ENCODE measurements at regions not wholly inside any gene's neighbourhood (a gene's known extent, or its start where the extent isn't known, plus 50 kb on each side); places are given as distances from the start of the nearest gene placed in this dataset.
"Not testable (repeated sequence)": the region's sequence is repeated elsewhere in the genome, so short reads cannot be mapped to it uniquely, and the experiment has no call there.

DNA sequence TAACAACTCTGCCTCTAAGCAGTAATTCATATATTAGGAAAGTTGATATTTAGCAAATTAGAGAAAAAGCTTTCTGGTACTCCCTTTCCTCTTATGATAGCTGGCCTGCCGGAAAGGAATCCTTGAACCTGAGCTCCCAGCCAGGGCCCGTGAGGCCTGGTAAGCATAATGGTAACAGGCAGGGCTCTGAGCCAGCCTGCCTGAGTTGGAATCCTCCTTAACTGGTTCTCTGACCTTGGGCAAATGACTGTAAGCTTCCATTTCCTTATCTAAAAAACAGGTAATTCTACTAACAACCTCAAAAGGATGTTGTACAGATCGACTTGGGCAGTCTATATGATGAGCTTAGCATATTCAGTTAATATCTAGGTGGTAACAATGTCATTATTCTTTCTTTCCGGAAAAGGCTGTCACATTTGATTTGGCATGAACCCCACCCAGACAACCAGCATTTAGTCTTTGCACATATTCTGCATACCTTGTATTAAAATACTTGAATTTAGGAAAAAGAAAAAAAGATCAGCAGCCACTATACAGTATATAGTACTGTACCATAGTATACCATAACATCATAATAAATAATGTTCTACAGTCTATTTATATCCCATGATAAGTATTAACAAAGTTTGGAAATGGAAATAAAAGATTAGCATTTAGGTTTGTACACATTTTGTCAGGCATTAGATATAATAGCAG, 55.7 kb upstream of the MAP3K1 start:
- H3K9me3 ChIP-seq, result no peaks in the 10 kb centered on the region
- FAIRE-seq, result no peak
- WGBS, 2 donors, result 16% methylated on average over 4 of the region's 4 CpGs
- no peaks in the 10 kb centered on the region for H3K36me3 ChIP-seq
- H3K27me3 ChIP-seq, result no peaks in the 10 kb centered on the region
- peak; percentile 53 to 70 (median 62) for DNase-seq
- H3K27ac ChIP-seq, result no peak overlapping the region
- intact Hi-C loops (cut with DNase I), result no loop called here
- H3K4me1 ChIP-seq, result peaks cover 0 to 9% (median 0%) of the 10 kb centered on the region in 3 donors
- TF ChIP-seq, protein P1, sequence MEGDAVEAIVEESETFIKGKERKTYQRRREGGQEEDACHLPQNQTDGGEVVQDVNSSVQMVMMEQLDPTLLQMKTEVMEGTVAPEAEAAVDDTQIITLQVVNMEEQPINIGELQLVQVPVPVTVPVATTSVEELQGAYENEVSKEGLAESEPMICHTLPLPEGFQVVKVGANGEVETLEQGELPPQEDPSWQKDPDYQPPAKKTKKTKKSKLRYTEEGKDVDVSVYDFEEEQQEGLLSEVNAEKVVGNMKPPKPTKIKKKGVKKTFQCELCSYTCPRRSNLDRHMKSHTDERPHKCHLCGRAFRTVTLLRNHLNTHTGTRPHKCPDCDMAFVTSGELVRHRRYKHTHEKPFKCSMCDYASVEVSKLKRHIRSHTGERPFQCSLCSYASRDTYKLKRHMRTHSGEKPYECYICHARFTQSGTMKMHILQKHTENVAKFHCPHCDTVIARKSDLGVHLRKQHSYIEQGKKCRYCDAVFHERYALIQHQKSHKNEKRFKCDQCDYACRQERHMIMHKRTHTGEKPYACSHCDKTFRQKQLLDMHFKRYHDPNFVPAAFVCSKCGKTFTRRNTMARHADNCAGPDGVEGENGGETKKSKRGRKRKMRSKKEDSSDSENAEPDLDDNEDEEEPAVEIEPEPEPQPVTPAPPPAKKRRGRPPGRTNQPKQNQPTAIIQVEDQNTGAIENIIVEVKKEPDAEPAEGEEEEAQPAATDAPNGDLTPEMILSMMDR (IDR thresholded peaks at IDR 0.05), result no peak
- no peak overlapping the region for H3K4me3 ChIP-seq
- ATAC-seq, result peak; percentile 86 to 96 (median 93)

DNA sequence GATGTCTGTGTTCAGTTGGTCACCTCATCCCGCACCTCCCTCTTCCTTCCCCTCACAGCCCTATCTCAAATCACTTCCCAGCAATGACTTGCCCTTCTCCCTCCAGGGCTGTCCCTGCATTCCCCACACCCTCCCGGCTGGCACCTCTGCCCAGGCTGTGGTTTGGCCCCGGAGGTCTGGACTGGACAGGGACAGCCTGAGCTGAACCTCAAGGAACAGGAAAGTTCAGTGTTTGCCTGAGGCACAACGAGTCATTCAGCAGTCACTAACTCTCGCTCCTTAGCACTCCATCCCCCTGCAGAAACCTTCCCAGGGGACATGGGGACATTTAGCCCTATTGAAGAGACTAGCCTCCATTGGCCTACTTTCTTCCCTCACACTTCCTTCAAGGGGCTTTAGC, 58.3 kb upstream of the MAP3K1 start:
- Histone ChIP-seq H3K9me3 (no peaks in the 10 kb centered on the region), H3K4me1 (peaks cover 0 to 9% (median 0%) of the 10 kb centered on the region in 3 donors), H3K36me3 (no peaks in the 10 kb centered on the region), H3K4me3 (no peak overlapping the region), H3K27ac (no peak overlapping the region), H3K27me3 (no peaks in the 10 kb centered on the region)
- no peak for ATAC-seq
- DNase-seq, result no peak
- TF ChIP-seq, protein P1 (IDR thresholded peaks at IDR 0.05), result no peak
- WGBS, 2 donors, result 84 to 92% methylated on average over 5 of the region's 5 CpGs
- intact Hi-C loops (cut with DNase I), result no loop called here
- no peak for FAIRE-seq

DNA sequence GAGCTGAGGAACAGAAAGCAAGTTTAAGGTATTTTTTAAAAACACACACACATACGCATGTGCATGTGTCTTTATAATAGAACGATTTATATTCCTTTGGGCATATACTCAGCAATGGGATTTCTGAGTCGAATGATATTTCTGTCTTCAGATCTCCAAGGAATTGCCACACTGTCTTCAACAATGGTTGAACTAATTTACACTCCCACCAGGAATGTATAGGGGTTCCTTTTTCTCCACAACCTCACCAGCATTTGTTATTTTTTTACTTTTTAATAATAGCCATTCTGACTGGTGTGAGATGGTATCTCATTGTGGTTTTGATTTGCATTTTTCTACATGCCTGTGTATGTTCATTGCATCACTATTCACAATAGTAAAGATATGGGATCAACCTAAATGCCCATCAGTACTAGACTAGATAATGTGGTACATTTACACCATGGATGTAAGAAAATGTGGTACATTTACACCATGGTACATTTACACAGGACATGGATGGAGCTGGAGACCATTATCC, 60.3 kb upstream of the MAP3K1 start:
- H3K4me1 ChIP-seq, result peaks cover 0 to 9% (median 0%) of the 10 kb centered on the region in 3 donors
- no peaks in the 10 kb centered on the region for H3K9me3 ChIP-seq
- no peaks in the 10 kb centered on the region for H3K36me3 ChIP-seq
- no peak for FAIRE-seq
- DNase-seq, result no peak
- WGBS, 2 donors, result 76 to 91% methylated on average over 3 of the region's 3 CpGs
- H3K4me3 ChIP-seq, result no peak overlapping the region
- ATAC-seq, result no peak
- intact Hi-C loops (cut with DNase I), result no loop called here
- H3K27ac ChIP-seq, result no peak overlapping the region
- TF ChIP-seq, protein P1 (IDR thresholded peaks at IDR 0.05), result no peak
- H3K27me3 ChIP-seq, result no peaks in the 10 kb centered on the region

DNA sequence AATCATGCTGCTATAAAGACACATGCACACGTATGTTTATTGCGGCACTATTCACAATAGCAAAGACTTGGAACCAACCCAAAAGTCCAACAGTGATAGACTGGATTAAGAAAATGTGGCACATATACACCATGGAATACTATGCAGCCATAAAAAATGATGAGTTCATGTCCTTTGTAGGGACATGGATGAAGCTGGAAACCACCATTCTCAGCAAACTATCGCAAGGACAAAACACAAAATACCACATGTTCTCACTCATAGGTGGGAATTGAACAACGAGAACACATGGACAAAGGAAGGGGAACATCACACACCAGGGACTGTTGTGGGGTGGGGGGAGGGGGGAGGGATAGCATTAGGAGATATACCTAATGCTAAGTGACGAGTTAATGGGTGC, 61.8 kb upstream of the MAP3K1 start:
- intact Hi-C loops (cut with DNase I), result not testable (repeated sequence)

DNA sequence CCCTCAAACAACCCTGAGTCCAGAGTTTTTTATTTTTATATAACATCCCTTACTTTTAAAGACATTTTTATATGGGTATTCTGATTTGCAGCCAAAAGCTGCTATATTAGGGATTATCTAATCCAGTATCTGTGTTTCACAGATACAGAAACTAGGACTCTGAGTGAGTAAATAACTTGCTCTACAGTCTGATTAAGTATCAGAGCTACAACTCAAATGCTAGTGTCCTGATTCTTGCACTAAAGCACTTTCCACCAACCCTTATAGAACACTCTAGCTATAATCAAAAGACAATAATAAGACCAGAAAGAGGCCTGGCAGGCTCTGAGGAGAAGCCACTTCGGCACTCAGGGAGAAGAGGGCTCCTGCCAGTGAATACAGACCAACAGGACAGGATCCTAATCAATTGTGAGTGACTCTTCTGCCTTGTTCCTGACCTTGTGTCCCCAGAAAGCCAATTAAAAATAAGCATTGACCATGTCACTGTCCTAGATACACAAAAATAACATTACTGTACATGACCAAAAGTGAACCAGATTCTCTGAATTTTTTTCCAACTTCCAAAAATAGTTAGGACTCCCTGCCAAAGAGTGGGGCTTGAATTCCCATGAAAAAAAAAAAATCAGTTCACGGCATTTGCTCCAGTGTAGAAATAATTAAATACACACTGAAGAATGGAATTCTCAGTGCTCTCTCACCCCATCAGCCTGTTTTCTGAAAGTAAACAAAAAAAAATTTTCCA, 63.6 kb upstream of the MAP3K1 start:
- no peak overlapping the region for H3K4me3 ChIP-seq
- no peak overlapping the region for H3K27ac ChIP-seq
- H3K9me3 ChIP-seq, result no peaks in the 10 kb centered on the region
- WGBS, 2 donors, result 64 to 70% methylated on average over 2 of the region's 2 CpGs
- no peaks in the 10 kb centered on the region for H3K36me3 ChIP-seq
- no peak for DNase-seq
- TF ChIP-seq, protein P1 (IDR thresholded peaks at IDR 0.05), result no peak
- intact Hi-C loops (cut with DNase I), result no loop called here
- no peaks in the 10 kb centered on the region for H3K27me3 ChIP-seq
- no peak for FAIRE-seq
- ATAC-seq, result no peak
- H3K4me1 ChIP-seq, result no peaks in the 10 kb centered on the region

More for the DNA sequence above, 61.8 kb upstream of the MAP3K1 start:
- WGBS, 2 donors, result 89 to 93% methylated on average over 5 of the region's 5 CpGs
- not testable (repeated sequence) for H3K4me3 ChIP-seq, H3K4me1 ChIP-seq, ATAC-seq, DNase-seq, H3K27me3 ChIP-seq, H3K27ac ChIP-seq, FAIRE-seq, H3K9me3 ChIP-seq, H3K36me3 ChIP-seq
